ENCODE measurements at regions not wholly inside any gene's neighbourhood (a gene's known extent, or its start where the extent isn't known, plus 50 kb on each side); places are given as distances from the start of the nearest gene placed in this dataset.

DNA sequence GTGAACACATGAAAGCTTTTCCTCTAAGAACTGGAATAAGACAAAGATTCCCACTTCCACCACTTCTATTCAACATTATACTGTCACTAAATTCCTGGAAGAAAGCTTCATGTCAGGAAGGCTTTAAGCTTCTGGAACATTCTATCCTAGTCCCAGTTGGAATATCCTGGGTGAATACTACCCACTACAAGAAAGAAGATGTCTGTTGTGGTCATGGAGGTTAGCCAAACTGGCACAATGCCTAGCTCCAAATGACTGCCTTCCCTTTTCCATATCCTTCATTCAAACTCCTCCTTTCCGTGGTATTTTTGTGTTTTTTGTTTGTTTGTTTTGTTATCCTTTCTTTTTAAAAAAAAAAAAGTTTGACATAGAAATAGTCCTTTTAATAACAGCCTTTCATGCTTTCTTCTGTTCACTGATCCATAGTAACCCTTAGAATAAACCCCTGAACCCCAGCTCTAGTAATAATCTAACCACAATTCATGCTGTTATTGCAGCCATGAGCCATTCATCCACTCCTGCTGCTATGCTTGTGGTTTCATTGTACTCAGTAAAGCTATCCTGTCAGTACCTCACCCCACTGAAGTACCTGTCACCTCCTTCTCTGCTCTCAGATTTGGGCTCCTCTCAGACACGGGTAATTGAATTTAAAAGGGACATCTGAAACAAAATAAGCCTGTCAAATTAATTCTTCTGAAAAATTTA, 447.5 kb downstream of the IGSF11 start:
- TF ChIP-seq CTCF (IDR thresholded peaks at IDR 0.05; ENCODE audit: low read depth, low read length, missing control alignments) = no peak
- H3K4me3 ChIP-seq (ENCODE audit: low read depth, low read length) = no peak overlapping the region
- DNase-seq (ENCODE audit: low read depth) = no peak

DNA sequence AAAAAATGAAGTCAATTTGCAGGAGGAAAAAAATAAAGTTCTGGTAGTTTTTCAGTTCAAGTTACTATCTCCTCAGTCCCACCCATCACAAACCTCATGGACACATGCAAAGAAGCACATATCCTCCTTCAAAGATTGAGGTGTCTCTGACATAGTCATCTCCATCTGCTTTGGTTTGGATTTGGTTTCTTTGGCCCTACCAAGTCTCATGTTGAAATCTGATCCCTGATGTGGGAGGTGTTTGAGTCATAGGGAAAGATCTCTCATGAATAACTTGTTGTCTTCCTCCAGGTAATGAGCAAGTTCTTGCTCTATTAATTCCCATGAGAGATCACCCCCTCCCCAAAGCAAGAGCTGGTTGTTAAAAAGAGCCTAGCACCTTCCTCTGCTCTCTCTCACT, 446.8 kb downstream of the IGSF11 start:
- H3K4me3 ChIP-seq (ENCODE audit: low read depth, low read length) = no peak overlapping the region
- TF ChIP-seq CTCF (IDR thresholded peaks at IDR 0.05; ENCODE audit: low read depth, low read length, missing control alignments) = no peak
- DNase-seq (ENCODE audit: low read depth) = no peak

GRCh38 chr3:118593277-118593670, 441.4 kb downstream of the IGSF11 start:
- no peak for TF ChIP-seq CTCF (IDR thresholded peaks at IDR 0.05; ENCODE audit: low read depth, low read length, missing control alignments)
- DNase-seq (ENCODE audit: low read depth) = no peak
- H3K4me3 ChIP-seq (ENCODE audit: low read depth, low read length) = no peak overlapping the region

GRCh38 chr3:118597184-118597583, 437.5 kb downstream of the IGSF11 start:
- DNase-seq (ENCODE audit: low read depth) = no peak
- no peak for TF ChIP-seq CTCF (IDR thresholded peaks at IDR 0.05; ENCODE audit: low read depth, low read length, missing control alignments)
- H3K4me3 ChIP-seq (ENCODE audit: low read depth, low read length) = no peak overlapping the region

- H3K4me3 ChIP-seq (ENCODE audit: low read depth, low read length) = no peak overlapping the region
- no peak for TF ChIP-seq CTCF (IDR thresholded peaks at IDR 0.05; ENCODE audit: low read depth, low read length, missing control alignments)
- no peak for DNase-seq (ENCODE audit: low read depth)
Measured at GRCh38 chr3:118607915-118608820, 426.5 kb downstream of the IGSF11 start.

DNA sequence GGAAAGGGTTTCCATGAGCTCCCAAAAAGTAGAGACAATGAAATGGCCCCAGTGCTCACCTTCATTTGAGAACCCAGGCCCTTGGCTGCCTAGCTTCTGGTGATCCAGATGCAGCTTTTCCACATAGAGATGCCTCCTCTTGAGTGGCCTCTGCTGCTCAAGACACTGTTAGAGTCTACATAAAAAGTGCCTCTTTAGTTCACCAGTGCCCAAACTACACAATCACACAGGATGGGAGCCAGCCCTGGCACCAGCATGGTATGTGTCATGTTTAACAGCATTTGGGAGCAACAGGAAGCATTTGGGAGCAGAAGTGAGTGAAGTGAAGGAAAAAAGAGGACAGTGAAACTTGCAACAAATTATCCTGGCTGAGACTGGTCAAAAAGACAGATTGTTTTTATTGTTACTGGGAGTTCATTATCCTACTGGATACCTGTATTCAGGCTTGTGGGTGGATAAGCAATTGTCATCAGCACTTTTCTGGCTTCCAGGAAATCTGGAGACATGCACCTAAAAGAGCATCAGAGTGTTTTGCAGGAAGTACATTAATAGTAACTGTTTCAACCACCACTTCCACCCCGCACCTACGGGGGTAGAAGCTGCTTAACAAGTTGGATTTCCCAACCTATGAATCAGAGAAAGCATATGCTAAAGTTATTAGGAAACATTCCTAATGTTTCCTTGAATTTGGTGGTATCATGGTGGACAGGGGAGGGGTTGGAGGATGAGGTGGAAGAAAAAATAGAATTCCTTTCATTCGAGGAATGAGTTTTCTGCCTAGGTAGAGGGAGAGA, 416.2 kb downstream of the IGSF11 start:
- DNase-seq (ENCODE audit: low read depth) = no peak
- no peak for TF ChIP-seq CTCF (IDR thresholded peaks at IDR 0.05; ENCODE audit: low read depth, low read length, missing control alignments)
- no peak overlapping the region for H3K4me3 ChIP-seq (ENCODE audit: low read depth, low read length)

Measured in GM12864 (cell line).